ENCODE measurements at regions not wholly inside any gene's neighbourhood (a gene's known extent, or its start where the extent isn't known, plus 50 kb on each side); places are given as distances from the start of the nearest gene placed in this dataset.
"Not testable (repeated sequence)": the region's sequence is repeated elsewhere in the genome, so short reads cannot be mapped to it uniquely, and the experiment has no call there.

GRCh38 chr12:108421082-108421481 is 82.0 kb upstream of the CMKLR1 start:
- H3K4me1 ChIP-seq (ENCODE audit: insufficient read depth, low read length); H3K4me3 ChIP-seq (ENCODE audit: low read depth in 1 of 2, low read length in 2 of 2); H3K27ac ChIP-seq (ENCODE audit: low read depth, low read length); H3K27me3 ChIP-seq (ENCODE audit: control insufficient read depth in 1 of 2, insufficient read depth in 2 of 2, low read length in 2 of 2); H3K36me3 ChIP-seq (ENCODE audit: insufficient read depth, low read length); H3K9ac ChIP-seq (ENCODE audit: low read length); H3K9me3 ChIP-seq (ENCODE audit: low read length): not testable (repeated sequence)

- not testable (repeated sequence) for H3K9ac ChIP-seq (ENCODE audit: low read length); H3K27ac ChIP-seq (ENCODE audit: low read depth, low read length); H3K4me3 ChIP-seq (ENCODE audit: low read depth in 1 of 2, low read length in 2 of 2); H3K27me3 ChIP-seq (ENCODE audit: control insufficient read depth in 1 of 2, insufficient read depth in 2 of 2, low read length in 2 of 2); H3K9me3 ChIP-seq (ENCODE audit: low read length); H3K4me1 ChIP-seq (ENCODE audit: insufficient read depth, low read length); H3K36me3 ChIP-seq (ENCODE audit: insufficient read depth, low read length)
Measured at GRCh38 chr12:108420421-108420820, 81.3 kb upstream of the CMKLR1 start.

- Histone ChIP-seq H3K36me3 (ENCODE audit: insufficient read depth, low read length) (no peaks in the 10 kb centered on the region), H3K27me3 (ENCODE audit: control insufficient read depth in 1 of 2, insufficient read depth in 2 of 2, low read length in 2 of 2) (no peaks in the 10 kb centered on the region), H3K27ac (ENCODE audit: low read depth, low read length) (no peak overlapping the region), H3K4me1 (ENCODE audit: insufficient read depth, low read length) (peaks cover 4% of the 10 kb centered on the region), H3K9me3 (ENCODE audit: low read length) (no peaks in the 10 kb centered on the region), H3K9ac (ENCODE audit: low read length) (no peak overlapping the region), H3K4me3 (ENCODE audit: low read depth in 1 of 2, low read length in 2 of 2) (no peak overlapping the region)
Measured at GRCh38 chr12:108419949-108420348, 80.8 kb upstream of the CMKLR1 start.

GRCh38 chr12:108418164-108418890 is 79.2 kb upstream of the CMKLR1 start:
- H3K4me1 ChIP-seq (ENCODE audit: insufficient read depth, low read length) = peaks cover 4% of the 10 kb centered on the region

GRCh38 chr12:108414021-108414420 is 74.9 kb upstream of the CMKLR1 start:
- H3K27me3 ChIP-seq (ENCODE audit: control insufficient read depth in 1 of 2, insufficient read depth in 2 of 2, low read length in 2 of 2) = no peaks in the 10 kb centered on the region
- H3K36me3 ChIP-seq (ENCODE audit: insufficient read depth, low read length) = no peaks in the 10 kb centered on the region
- no peaks in the 10 kb centered on the region for H3K9me3 ChIP-seq (ENCODE audit: low read length)
- H3K4me3 ChIP-seq (ENCODE audit: low read depth in 1 of 2, low read length in 2 of 2) = no peak overlapping the region
- H3K9ac ChIP-seq (ENCODE audit: low read length) = no peak overlapping the region
- H3K27ac ChIP-seq (ENCODE audit: low read depth, low read length) = no peak overlapping the region
- H3K4me1 ChIP-seq (ENCODE audit: insufficient read depth, low read length) = peaks cover 4% of the 10 kb centered on the region

More at GRCh38 chr12:108418164-108418890, 79.2 kb upstream of the CMKLR1 start:
- no peaks in the 10 kb centered on the region for H3K36me3 ChIP-seq (ENCODE audit: insufficient read depth, low read length)
- H3K9me3 ChIP-seq (ENCODE audit: low read length) = no peaks in the 10 kb centered on the region
- H3K27ac ChIP-seq (ENCODE audit: low read depth, low read length) = no peak overlapping the region
- no peaks in the 10 kb centered on the region for H3K27me3 ChIP-seq (ENCODE audit: control insufficient read depth in 1 of 2, insufficient read depth in 2 of 2, low read length in 2 of 2)
- H3K4me3 ChIP-seq (ENCODE audit: low read depth in 1 of 2, low read length in 2 of 2) = no peak overlapping the region
- no peak overlapping the region for H3K9ac ChIP-seq (ENCODE audit: low read length)

- Histone ChIP-seq H3K9ac (ENCODE audit: low read length) (no peak overlapping the region), H3K27ac (ENCODE audit: low read depth, low read length) (no peak overlapping the region), H3K36me3 (ENCODE audit: insufficient read depth, low read length) (no peaks in the 10 kb centered on the region), H3K27me3 (ENCODE audit: control insufficient read depth in 1 of 2, insufficient read depth in 2 of 2, low read length in 2 of 2) (no peaks in the 10 kb centered on the region), H3K4me3 (ENCODE audit: low read depth in 1 of 2, low read length in 2 of 2) (no peak overlapping the region), H3K9me3 (ENCODE audit: low read length) (no peaks in the 10 kb centered on the region), H3K4me1 (ENCODE audit: insufficient read depth, low read length) (no peaks in the 10 kb centered on the region)
Measured at GRCh38 chr12:108410689-108411088, 71.6 kb upstream of the CMKLR1 start.

- H3K9me3 ChIP-seq (ENCODE audit: low read length) = no peaks in the 10 kb centered on the region
- H3K4me3 ChIP-seq (ENCODE audit: low read depth in 1 of 2, low read length in 2 of 2) = no peak overlapping the region
Measured at GRCh38 chr12:108409481-108409880, 70.4 kb upstream of the CMKLR1 start.

GRCh38 chr12:108403952-108404351 is 64.8 kb upstream of the CMKLR1 start:
- no peaks in the 10 kb centered on the region for H3K27me3 ChIP-seq (ENCODE audit: control insufficient read depth in 1 of 2, insufficient read depth in 2 of 2, low read length in 2 of 2)
- no peaks in the 10 kb centered on the region for H3K9me3 ChIP-seq (ENCODE audit: low read length)
- H3K4me1 ChIP-seq (ENCODE audit: insufficient read depth, low read length) = peaks cover 13% of the 10 kb centered on the region

More at GRCh38 chr12:108409481-108409880, 70.4 kb upstream of the CMKLR1 start:
- Histone ChIP-seq H3K4me1 (ENCODE audit: insufficient read depth, low read length) (no peaks in the 10 kb centered on the region), H3K27me3 (ENCODE audit: control insufficient read depth in 1 of 2, insufficient read depth in 2 of 2, low read length in 2 of 2) (no peaks in the 10 kb centered on the region), H3K36me3 (ENCODE audit: insufficient read depth, low read length) (no peaks in the 10 kb centered on the region), H3K27ac (ENCODE audit: low read depth, low read length) (no peak overlapping the region), H3K9ac (ENCODE audit: low read length) (no peak overlapping the region)

GRCh38 chr12:108401964-108402363 is 62.9 kb upstream of the CMKLR1 start:
- Histone ChIP-seq H3K4me1 (ENCODE audit: insufficient read depth, low read length) (peaks cover 16% of the 10 kb centered on the region), H3K27ac (ENCODE audit: low read depth, low read length) (no peak overlapping the region), H3K9ac (ENCODE audit: low read length) (no peak overlapping the region), H3K4me3 (ENCODE audit: low read depth in 1 of 2, low read length in 2 of 2) (no peak overlapping the region), H3K9me3 (ENCODE audit: low read length) (no peaks in the 10 kb centered on the region), H3K36me3 (ENCODE audit: insufficient read depth, low read length) (no peaks in the 10 kb centered on the region), H3K27me3 (ENCODE audit: control insufficient read depth in 1 of 2, insufficient read depth in 2 of 2, low read length in 2 of 2) (no peaks in the 10 kb centered on the region)

More at GRCh38 chr12:108403952-108404351, 64.8 kb upstream of the CMKLR1 start:
- no peak overlapping the region for H3K27ac ChIP-seq (ENCODE audit: low read depth, low read length)
- no peak overlapping the region for H3K9ac ChIP-seq (ENCODE audit: low read length)
- H3K4me3 ChIP-seq (ENCODE audit: low read depth in 1 of 2, low read length in 2 of 2) = no peak overlapping the region
- no peaks in the 10 kb centered on the region for H3K36me3 ChIP-seq (ENCODE audit: insufficient read depth, low read length)

- H3K9ac ChIP-seq (ENCODE audit: low read length) = no peak overlapping the region
- no peaks in the 10 kb centered on the region for H3K27me3 ChIP-seq (ENCODE audit: control insufficient read depth in 1 of 2, insufficient read depth in 2 of 2, low read length in 2 of 2)
- peaks cover 16% of the 10 kb centered on the region for H3K4me1 ChIP-seq (ENCODE audit: insufficient read depth, low read length)
- no peaks in the 10 kb centered on the region for H3K9me3 ChIP-seq (ENCODE audit: low read length)
- no peak overlapping the region for H3K27ac ChIP-seq (ENCODE audit: low read depth, low read length)
- H3K36me3 ChIP-seq (ENCODE audit: insufficient read depth, low read length) = no peaks in the 10 kb centered on the region
- no peak overlapping the region for H3K4me3 ChIP-seq (ENCODE audit: low read depth in 1 of 2, low read length in 2 of 2)
Measured at GRCh38 chr12:108400900-108401480, 61.9 kb upstream of the CMKLR1 start.

- Histone ChIP-seq H3K36me3 (ENCODE audit: insufficient read depth, low read length) (no peaks in the 10 kb centered on the region), H3K4me3 (ENCODE audit: low read depth in 1 of 2, low read length in 2 of 2) (no peak overlapping the region), H3K4me1 (ENCODE audit: insufficient read depth, low read length) (peaks cover 16% of the 10 kb centered on the region), H3K9ac (ENCODE audit: low read length) (no peak overlapping the region), H3K27me3 (ENCODE audit: control insufficient read depth in 1 of 2, insufficient read depth in 2 of 2, low read length in 2 of 2) (no peaks in the 10 kb centered on the region), H3K27ac (ENCODE audit: low read depth, low read length) (no peak overlapping the region), H3K9me3 (ENCODE audit: low read length) (no peaks in the 10 kb centered on the region)
Measured at GRCh38 chr12:108400481-108400880, 61.4 kb upstream of the CMKLR1 start.

- no peaks in the 10 kb centered on the region for H3K27me3 ChIP-seq (ENCODE audit: control insufficient read depth in 1 of 2, insufficient read depth in 2 of 2, low read length in 2 of 2)
- H3K9me3 ChIP-seq (ENCODE audit: low read length) = no peaks in the 10 kb centered on the region
- H3K9ac ChIP-seq (ENCODE audit: low read length) = no peak overlapping the region
- H3K36me3 ChIP-seq (ENCODE audit: insufficient read depth, low read length) = no peaks in the 10 kb centered on the region
- H3K27ac ChIP-seq (ENCODE audit: low read depth, low read length) = no peak overlapping the region
- peaks cover 16% of the 10 kb centered on the region for H3K4me1 ChIP-seq (ENCODE audit: insufficient read depth, low read length)
- H3K4me3 ChIP-seq (ENCODE audit: low read depth in 1 of 2, low read length in 2 of 2) = no peak overlapping the region
Measured at GRCh38 chr12:108400056-108400455, 60.9 kb upstream of the CMKLR1 start.
